NCI-H2196 (cell line): ENCODE measurements at regions not wholly inside any gene's neighbourhood (a gene's known extent, or its start where the extent isn't known, plus 50 kb on each side); places are given as distances from the start of the nearest gene placed in this dataset.
"Not testable (repeated sequence)": the region's sequence is repeated elsewhere in the genome, so short reads cannot be mapped to it uniquely, and the experiment has no call there.

Experiments
- DNase-seq: peaks from one replicate; lab custom pipeline; 2025; ENCODE audit not compliant: unreplicated experiment; lab: John Stamatoyannopoulos, UW

- no peak for DNase-seq
Measured at GRCh38 chr3:40695848-40696247, 171.1 kb downstream of the ZNF621 start.

GRCh38 chr3:40698611-40699010 lies 173.9 kb downstream of the ZNF621 start:
- DNase-seq, result not testable (repeated sequence)

GRCh38 chr3:40701016-40701588 lies 176.3 kb downstream of the ZNF621 start:
- no peak for DNase-seq

- no peak for DNase-seq
Measured at GRCh38 chr3:40704224-40704623, 179.5 kb downstream of the ZNF621 start.

- no peak for DNase-seq
Measured at GRCh38 chr3:40705663-40706062, 180.9 kb downstream of the ZNF621 start.

GRCh38 chr3:40713306-40713705 lies 188.5 kb downstream of the ZNF621 start:
- DNase-seq, result no peak

- no peak for DNase-seq
Measured at GRCh38 chr3:40713795-40714194, 189.0 kb downstream of the ZNF621 start.

- no peak for DNase-seq
Measured at GRCh38 chr3:40714771-40715345, 190.1 kb downstream of the ZNF621 start.

- DNase-seq, result no peak
Measured at GRCh38 chr3:40715551-40715950, 190.8 kb downstream of the ZNF621 start.

- DNase-seq, result no peak
Measured at GRCh38 chr3:40717471-40717870, 192.7 kb downstream of the ZNF621 start.

- DNase-seq, result no peak
Measured at GRCh38 chr3:40718209-40718608, 193.4 kb downstream of the ZNF621 start.

- DNase-seq, result no peak
Measured at GRCh38 chr3:40718681-40719080, 193.9 kb downstream of the ZNF621 start.

GRCh38 chr3:40719660-40720287 lies 195.0 kb downstream of the ZNF621 start:
- DNase-seq, result peak; percentile 56

- no peak for DNase-seq
Measured at GRCh38 chr3:40720341-40720740, 195.6 kb downstream of the ZNF621 start.

GRCh38 chr3:40720863-40721262 lies 196.1 kb downstream of the ZNF621 start:
- DNase-seq, result no peak

- DNase-seq, result no peak
Measured at GRCh38 chr3:40723083-40723660, 198.4 kb downstream of the ZNF621 start.

GRCh38 chr3:40725031-40725430 lies 200.3 kb downstream of the ZNF621 start:
- peak; percentile 37 for DNase-seq

GRCh38 chr3:40731445-40731844 lies 206.7 kb downstream of the ZNF621 start:
- no peak for DNase-seq

GRCh38 chr3:40736943-40737342 lies 212.2 kb downstream of the ZNF621 start:
- DNase-seq, result no peak

- DNase-seq, result no peak
Measured at GRCh38 chr3:40737343-40737742, 212.6 kb downstream of the ZNF621 start.

GRCh38 chr3:40739971-40740370 lies 215.2 kb downstream of the ZNF621 start:
- DNase-seq, result no peak

GRCh38 chr3:40741729-40742128 lies 217.0 kb downstream of the ZNF621 start:
- peak; percentile 3 for DNase-seq
